Caco-2 (cell line): ENCODE measurements at regions not wholly inside any gene's neighbourhood (a gene's known extent, or its start where the extent isn't known, plus 50 kb on each side); places are given as distances from the start of the nearest gene placed in this dataset.

Experiments
- BruUV-seq: library from RNA; stranded (reverse); fragments of 400-500 nt; replicated peaks from 2 replicates; lab custom pipeline; 2021; lab: Mats Ljungman, UMichigan
- CTCF ChIA-PET: fragments of 300-600 bp; sonication (Branson Sonifier 250); formaldehyde crosslinking; loops from one replicate; lab custom pipeline; 2022; ENCODE audit warnings: antibody characterized with exemption; lab: Charles Lee
- POLR2A ChIA-PET: fragments of 300-600 bp; sonication (Branson Sonifier 250); formaldehyde crosslinking; loops from one replicate; lab custom pipeline; 2022; ENCODE audit warnings: antibody characterized with exemption; lab: Charles Lee
- DNase-seq, 2 experiments: peaks; one replicate each; pipeline versions ENCODE4 v3.0.0 to v3.0.0-alpha.2; 2020 to 2022
- H3K27me3 ChIP-seq: replicated peaks from 2 replicates; pipeline ENCODE4 v1.6.0; 2011; ENCODE audit warnings: low read length; ENCODE audit not compliant: control insufficient read depth, insufficient read depth
- H3K36me3 ChIP-seq: 2 replicates; pipeline ENCODE4 v1.5.1; 2011; ENCODE audit warnings: low read length; ENCODE audit not compliant: control insufficient read depth, insufficient read depth
- H3K4me1 ChIP-seq: fragments of 250-450 bp; sonication (Bioruptor Pico); 2 replicates; pipeline ENCODE4 v1.5.1; 2020; ENCODE audit warnings: mild to moderate bottlenecking
- H3K4me3 ChIP-seq: 2 replicates; pipeline ENCODE4 v1.5.1; 2011; ENCODE audit warnings: low read depth, mild to moderate bottlenecking, control low read depth, low read length
- H3K9me3 ChIP-seq: fragments of 250-450 bp; sonication (Bioruptor Pico); 2 replicates; pipeline ENCODE4 v1.5.1; 2020; ENCODE audit warnings: mild to moderate bottlenecking, moderate library complexity
- H3K27ac Mint-ChIP-seq: one replicate; pipeline ENCODE4 v1.8.0; 2022; ENCODE audit warnings: mixed read lengths; ENCODE audit not compliant: unreplicated experiment
- H3K27me3 Mint-ChIP-seq: one replicate; pipeline ENCODE4 v1.8.0; 2022; ENCODE audit warnings: mixed read lengths; ENCODE audit not compliant: insufficient read depth, unreplicated experiment
- H3K36me3 Mint-ChIP-seq: one replicate; pipeline ENCODE4 v1.8.0; 2022; ENCODE audit warnings: mild to moderate bottlenecking, mixed read lengths; ENCODE audit not compliant: insufficient read depth, unreplicated experiment
- H3K4me1 Mint-ChIP-seq: one replicate; pipeline ENCODE4 v1.8.0; 2022; ENCODE audit warnings: low read depth, mixed read lengths; ENCODE audit not compliant: unreplicated experiment
- H3K4me3 Mint-ChIP-seq: one replicate; pipeline ENCODE4 v1.8.0; 2022; ENCODE audit warnings: mild to moderate bottlenecking, moderate library complexity, mixed read lengths; ENCODE audit not compliant: unreplicated experiment
- H3K9me3 Mint-ChIP-seq: one replicate; pipeline ENCODE4 v1.8.0; 2022; ENCODE audit warnings: mixed read lengths; ENCODE audit not compliant: unreplicated experiment
- CTCF ChIP-seq, 2 experiments: fragments of 200-600 bp in 1 of 2; IDR thresholded peaks; 1 replicate in 1 of 2; 2 replicates in 1 of 2; pipeline versions ENCODE4 v1.5.1 to v1.8.0; 2011 to 2022; ENCODE audit warnings: antibody characterized with exemption in 1 of 2, control low read depth in 1 of 2, inconsistent platforms in 1 of 2, low read depth in 1 of 2, low read length in 1 of 2, mild to moderate bottlenecking in 1 of 2, moderate library complexity in 1 of 2; ENCODE audit not compliant: insufficient read depth in 1 of 2, severe bottlenecking in 1 of 2, unreplicated experiment in 1 of 2
- intact Hi-C: fragments of 100-400 bp; cut with micrococcal nuclease; formaldehyde crosslinking; loops from one replicate; pipeline ENCODE4 v1.10.0; 2022; ENCODE audit not compliant: unreplicated experiment

GRCh38 chr13:50283017-50283416, 267.8 kb downstream of the KCNRG start:
- H3K4me1 Mint-ChIP-seq, result peaks cover 15% of the 10 kb centered on the region
- CTCF ChIA-PET, result no interaction called here
- peaks cover 5% of the 10 kb centered on the region; the same call in 1 of the 2 replicates for H3K9me3 ChIP-seq
- no peak overlapping the region for H3K4me3 ChIP-seq
- TF ChIP-seq CTCF (IDR thresholded peaks at IDR 0.05; ENCODE audit: insufficient read depth in 1 of 2, low read depth in 1 of 2, low read length in 1 of 2, severe bottlenecking in 1 of 2, unreplicated experiment in 1 of 2), result no peak
- BruUV-seq, result no TSS peak
- 0 out of 2 replicates have a peak, but pooled peaks cover 1% of the 10 kb centered on the region for H3K36me3 ChIP-seq
- intact Hi-C loops, result no loop called here
- POLR2A ChIA-PET, result no interaction called here
- peaks cover 19% of the 10 kb centered on the region for H3K9me3 Mint-ChIP-seq
- H3K27me3 Mint-ChIP-seq, result no peaks in the 10 kb centered on the region
- H3K27me3 ChIP-seq, result no peaks in the 10 kb centered on the region
- peaks cover 7% of the 10 kb centered on the region for H3K36me3 Mint-ChIP-seq
- peak in 1 of 2 experiments; percentile 13 for DNase-seq
- H3K4me1 ChIP-seq, result peaks cover 9% of the 10 kb centered on the region; the same call in 1 of the 2 replicates
- H3K27ac Mint-ChIP-seq, result no peak overlapping the region
- no peak overlapping the region for H3K4me3 Mint-ChIP-seq

DNA sequence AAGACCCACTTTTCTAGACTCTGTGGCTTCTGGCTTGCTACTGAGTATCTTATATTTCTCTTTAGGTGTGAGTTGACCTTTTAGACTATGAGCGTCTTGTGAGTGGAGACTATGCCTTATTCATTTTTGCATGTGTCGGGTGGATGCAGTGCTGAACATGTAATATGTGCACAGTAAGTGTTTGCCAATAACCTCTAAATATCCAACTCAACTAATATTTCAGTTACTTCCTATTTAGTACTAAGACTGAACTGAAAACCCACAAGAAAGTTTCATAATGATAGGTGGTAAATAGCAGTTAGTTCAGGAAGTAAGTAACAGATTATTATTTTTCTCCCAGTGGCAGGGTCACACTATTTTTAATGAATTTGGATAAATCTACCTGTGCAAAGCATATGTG, 269.3 kb downstream of the KCNRG start:
- H3K4me3 ChIP-seq, result no peak overlapping the region
- H3K4me1 Mint-ChIP-seq, result peaks cover 15% of the 10 kb centered on the region
- no peak for TF ChIP-seq CTCF (IDR thresholded peaks at IDR 0.05; ENCODE audit: insufficient read depth in 1 of 2, low read depth in 1 of 2, low read length in 1 of 2, severe bottlenecking in 1 of 2, unreplicated experiment in 1 of 2)
- ChIA-PET CTCF (no interaction called here), POLR2A (no interaction called here)
- peaks cover 17% of the 10 kb centered on the region for H3K9me3 Mint-ChIP-seq
- H3K27me3 ChIP-seq, result no peaks in the 10 kb centered on the region
- peaks cover 5% of the 10 kb centered on the region; the same call in 1 of the 2 replicates for H3K9me3 ChIP-seq
- H3K4me3 Mint-ChIP-seq, result no peak overlapping the region
- no peaks in the 10 kb centered on the region for H3K27me3 Mint-ChIP-seq
- peaks cover 9% of the 10 kb centered on the region; the same call in 1 of the 2 replicates for H3K4me1 ChIP-seq
- peaks cover 6% of the 10 kb centered on the region for H3K36me3 Mint-ChIP-seq
- intact Hi-C loops, result no loop called here
- H3K36me3 ChIP-seq, result 0 out of 2 replicates have a peak, but pooled peaks cover 1% of the 10 kb centered on the region
- DNase-seq, result no peak
- BruUV-seq, result no TSS peak
- H3K27ac Mint-ChIP-seq, result no peak overlapping the region

DNA sequence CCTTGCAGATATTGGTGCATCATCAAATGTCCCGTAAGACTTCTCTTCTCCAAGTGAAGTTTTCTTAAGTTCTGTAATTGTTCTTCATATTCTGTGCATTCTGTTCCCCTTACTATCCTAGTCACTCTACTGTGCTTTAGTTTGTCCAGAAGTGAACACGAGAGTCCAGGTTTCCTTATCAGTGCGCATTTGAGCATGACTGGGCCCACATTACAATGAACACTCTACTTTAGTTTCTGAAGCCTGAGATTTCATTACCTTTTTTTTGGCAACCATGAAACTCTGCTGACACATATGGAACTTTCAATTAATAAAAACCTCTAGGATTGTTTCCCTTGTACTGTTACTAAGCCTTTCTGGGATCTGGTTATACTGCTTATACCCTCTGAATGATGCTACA, 270.0 kb downstream of the KCNRG start:
- H3K27me3 ChIP-seq, result no peaks in the 10 kb centered on the region
- no peak overlapping the region for H3K4me3 ChIP-seq
- H3K4me1 ChIP-seq, result peaks cover 9% of the 10 kb centered on the region; the same call in 1 of the 2 replicates
- intact Hi-C loops, result no loop called here
- H3K9me3 Mint-ChIP-seq, result peaks cover 17% of the 10 kb centered on the region
- DNase-seq, result no peak
- 0 out of 2 replicates have a peak, but pooled peaks cover 1% of the 10 kb centered on the region for H3K36me3 ChIP-seq
- no peaks in the 10 kb centered on the region for H3K27me3 Mint-ChIP-seq
- POLR2A ChIA-PET, result no interaction called here
- no TSS peak for BruUV-seq
- H3K36me3 Mint-ChIP-seq, result peaks cover 6% of the 10 kb centered on the region
- no peak overlapping the region for H3K4me3 Mint-ChIP-seq
- no peak overlapping the region for H3K27ac Mint-ChIP-seq
- peaks cover 15% of the 10 kb centered on the region for H3K4me1 Mint-ChIP-seq
- peaks cover 5% of the 10 kb centered on the region; the same call in 1 of the 2 replicates for H3K9me3 ChIP-seq
- CTCF ChIA-PET, result no interaction called here
- TF ChIP-seq CTCF (IDR thresholded peaks at IDR 0.05; ENCODE audit: insufficient read depth in 1 of 2, low read depth in 1 of 2, low read length in 1 of 2, severe bottlenecking in 1 of 2, unreplicated experiment in 1 of 2), result no peak
